GM20000 (cell line): ENCODE measurements at regions not wholly inside any gene's neighbourhood (a gene's known extent, or its start where the extent isn't known, plus 50 kb on each side); places are given as distances from the start of the nearest gene placed in this dataset.

Experiments used
- DNase-seq: peaks from one replicate; pipeline ENCODE4 v3.0.0; 2012; ENCODE audit warnings: low spot score
- TF ChIP-seq, protein P1 (sequence below): IDR thresholded peaks from 2 replicates; pipeline ENCODE4 v1.5.1; 2012; ENCODE audit warnings: mild to moderate bottlenecking, control low read depth; ENCODE audit errors: extremely low read depth, missing control alignments

DNA sequence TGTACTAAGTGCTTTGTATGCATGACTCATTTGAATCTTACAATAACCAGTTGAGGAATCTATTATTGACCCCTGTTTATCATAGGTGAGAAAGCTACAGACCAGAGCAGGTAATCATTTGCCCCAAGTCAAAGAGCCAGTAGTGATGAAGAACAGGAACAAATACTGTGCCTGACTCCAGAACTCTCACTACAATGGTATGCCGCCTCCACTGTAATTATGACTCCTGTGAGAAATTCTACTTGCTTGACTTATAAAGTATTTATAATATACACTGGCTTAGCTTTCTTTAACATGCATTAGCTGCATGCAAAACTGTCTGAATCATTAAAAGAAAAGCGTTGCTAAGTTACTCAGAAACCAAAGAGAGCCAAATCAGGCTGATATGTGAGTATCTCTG is 92.6 kb downstream of the ZNF281 start:
- no peak for DNase-seq
- TF ChIP-seq, protein P1, sequence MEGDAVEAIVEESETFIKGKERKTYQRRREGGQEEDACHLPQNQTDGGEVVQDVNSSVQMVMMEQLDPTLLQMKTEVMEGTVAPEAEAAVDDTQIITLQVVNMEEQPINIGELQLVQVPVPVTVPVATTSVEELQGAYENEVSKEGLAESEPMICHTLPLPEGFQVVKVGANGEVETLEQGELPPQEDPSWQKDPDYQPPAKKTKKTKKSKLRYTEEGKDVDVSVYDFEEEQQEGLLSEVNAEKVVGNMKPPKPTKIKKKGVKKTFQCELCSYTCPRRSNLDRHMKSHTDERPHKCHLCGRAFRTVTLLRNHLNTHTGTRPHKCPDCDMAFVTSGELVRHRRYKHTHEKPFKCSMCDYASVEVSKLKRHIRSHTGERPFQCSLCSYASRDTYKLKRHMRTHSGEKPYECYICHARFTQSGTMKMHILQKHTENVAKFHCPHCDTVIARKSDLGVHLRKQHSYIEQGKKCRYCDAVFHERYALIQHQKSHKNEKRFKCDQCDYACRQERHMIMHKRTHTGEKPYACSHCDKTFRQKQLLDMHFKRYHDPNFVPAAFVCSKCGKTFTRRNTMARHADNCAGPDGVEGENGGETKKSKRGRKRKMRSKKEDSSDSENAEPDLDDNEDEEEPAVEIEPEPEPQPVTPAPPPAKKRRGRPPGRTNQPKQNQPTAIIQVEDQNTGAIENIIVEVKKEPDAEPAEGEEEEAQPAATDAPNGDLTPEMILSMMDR = no peak

- TF ChIP-seq, protein P1 = no peak
- no peak for DNase-seq
These were observed 93.6 kb downstream of the ZNF281 start for GRCh38 chr1:200316148-200316803.

GRCh38 chr1:200314085-200314750 is 95.6 kb downstream of the ZNF281 start:
- DNase-seq = no peak
- TF ChIP-seq, protein P1 = no peak

DNA sequence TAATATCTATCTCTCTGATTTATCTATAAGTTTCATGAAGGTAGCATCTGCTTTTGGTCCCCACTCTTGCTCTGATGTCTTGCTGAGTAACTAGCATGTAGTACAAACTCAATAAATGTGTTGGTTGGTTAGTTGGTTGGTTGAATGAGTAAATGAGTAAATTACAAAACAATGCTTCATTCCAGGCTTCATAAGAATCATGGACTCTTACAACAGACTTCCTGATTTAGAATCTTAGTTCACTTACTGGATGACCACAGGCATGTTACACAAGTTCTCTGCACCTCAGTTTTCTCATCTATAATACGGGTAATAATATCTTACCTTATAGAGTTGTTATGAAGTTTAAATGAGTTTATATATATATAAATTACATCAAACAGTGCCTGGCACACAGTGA is 98.6 kb downstream of the ZNF281 start:
- no peak for DNase-seq

DNA sequence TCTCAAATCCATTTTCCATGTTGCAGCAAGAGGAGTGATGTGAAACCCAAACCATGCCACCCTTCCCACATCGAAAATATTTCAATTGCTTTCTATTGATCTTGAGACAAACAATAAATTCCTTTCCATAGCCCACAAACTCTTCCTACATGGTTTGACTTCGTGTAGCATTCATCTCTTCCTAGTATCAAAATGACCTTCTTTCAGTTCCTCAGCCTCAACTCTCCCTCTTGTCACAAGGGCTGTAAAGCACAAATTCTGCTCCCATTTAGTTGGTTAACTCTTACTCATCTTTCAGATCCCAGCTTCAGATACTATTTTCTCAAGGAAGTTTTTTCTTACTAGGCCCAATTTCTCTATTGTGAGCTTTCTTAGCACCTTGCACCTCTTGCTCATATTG is 99.0 kb downstream of the ZNF281 start:
- DNase-seq = no peak
- TF ChIP-seq, protein P1 = no peak

More for the DNA sequence above, 98.6 kb downstream of the ZNF281 start:
- TF ChIP-seq, protein P1 = no peak

GRCh38 chr1:200307755-200308066 is 102.1 kb downstream of the ZNF281 start:
- no peak for DNase-seq
- TF ChIP-seq, protein P1 = no peak

DNA sequence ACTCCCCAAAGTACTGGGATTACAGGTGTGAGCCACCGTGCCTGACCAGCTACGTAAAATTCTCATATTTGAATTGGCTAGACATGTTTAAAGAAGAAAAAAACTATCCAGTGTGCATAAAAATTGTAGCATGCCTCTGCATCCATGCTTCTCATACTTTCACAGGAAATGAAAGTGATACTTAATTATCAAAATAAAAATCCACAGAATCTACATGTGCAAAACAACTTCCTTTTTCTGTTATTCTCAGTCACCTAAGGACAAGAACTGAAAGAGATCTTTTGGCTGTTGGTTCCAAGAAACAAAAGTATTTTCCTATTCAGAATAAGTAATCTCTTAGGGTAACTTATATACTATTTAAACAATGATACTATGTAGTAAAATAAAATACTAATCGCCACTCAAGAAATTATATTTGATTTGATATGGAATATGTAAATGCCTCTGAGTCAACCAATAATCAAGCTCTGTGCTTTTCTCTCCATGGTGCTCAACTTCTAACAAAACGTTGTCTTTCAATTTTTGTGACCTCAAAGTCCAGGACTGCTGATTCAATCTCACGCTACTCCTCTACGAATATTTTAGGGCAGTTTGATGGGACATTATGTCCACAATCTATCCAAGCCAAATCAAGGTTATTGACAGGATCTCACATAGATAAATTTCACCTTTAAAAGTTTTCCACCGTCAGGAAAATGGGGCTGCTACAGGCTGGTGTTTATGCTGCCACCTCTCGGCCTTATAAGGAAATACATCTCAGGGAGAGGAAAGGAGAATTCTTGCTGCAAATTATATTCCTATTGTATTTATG is 102.7 kb downstream of the ZNF281 start:
- peak; percentile 54 for DNase-seq
- TF ChIP-seq, protein P1 = peak; percentile 62
